ENCODE measurements at regions not wholly inside any gene's neighbourhood (a gene's known extent, or its start where the extent isn't known, plus 50 kb on each side); places are given as distances from the start of the nearest gene placed in this dataset.

DNA sequence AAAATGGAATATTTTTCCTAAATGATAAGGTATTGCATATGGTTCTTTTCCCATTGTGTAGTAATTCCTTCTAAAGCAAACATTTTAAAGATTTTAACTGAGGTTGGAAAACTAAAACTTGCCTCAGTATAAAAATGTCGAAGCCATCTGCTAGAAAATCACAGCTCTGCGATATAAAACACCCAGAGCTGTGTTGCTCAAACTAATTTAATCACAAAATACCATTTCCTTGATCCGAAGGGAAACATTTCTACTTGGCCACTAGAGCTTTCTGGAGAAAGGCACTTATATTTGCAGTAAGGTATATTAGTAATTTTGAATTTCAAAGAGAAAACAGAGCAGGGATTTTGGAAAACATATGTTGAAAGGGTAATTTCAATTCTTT, 209.2 kb upstream of the ZNF32 start:
- TF ChIP-seq CTCF (IDR thresholded peaks at IDR 0.05) = no peak
- no peak overlapping the region for H3K27ac ChIP-seq

DNA sequence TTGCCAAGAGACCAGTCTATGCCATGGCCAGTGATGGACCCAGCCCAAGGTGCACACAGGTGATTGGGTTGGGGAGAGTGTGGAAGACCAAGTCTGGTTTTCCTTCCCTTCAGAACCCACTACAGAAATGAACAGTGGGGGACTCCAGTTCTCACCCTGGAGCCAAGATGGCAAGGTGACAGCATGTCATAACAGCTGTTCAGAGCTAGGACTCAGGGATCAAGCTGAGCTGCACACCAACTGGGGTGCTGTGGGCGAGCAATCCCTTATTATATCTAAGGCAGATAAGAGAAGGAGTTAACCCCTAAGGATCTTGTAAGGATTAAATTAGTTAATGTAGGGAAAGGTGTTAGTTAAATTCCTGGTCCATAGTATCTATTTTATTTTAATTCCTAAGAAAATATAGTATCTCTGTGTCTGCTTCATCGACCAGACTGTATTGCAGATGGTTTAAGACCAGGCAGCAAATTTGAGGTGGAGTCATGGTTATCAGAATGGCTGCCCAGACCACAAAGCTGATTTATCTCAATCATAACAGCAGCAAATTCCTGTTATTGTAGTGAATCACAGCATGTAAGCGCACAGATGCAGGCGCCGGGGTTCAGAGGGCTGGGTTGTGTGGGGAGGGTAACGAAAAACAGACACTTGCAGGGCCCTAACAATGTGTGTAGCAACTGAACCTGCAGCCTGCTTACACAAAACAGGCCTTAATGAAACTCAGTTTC, 208.7 kb upstream of the ZNF32 start:
- H3K4me1 ChIP-seq (ENCODE audit: control insufficient read depth in 1 of 2, insufficient read depth in 1 of 2, low read depth in 1 of 2, low read length in 1 of 2) = no peaks in the 10 kb centered on the region
- H3K36me3 ChIP-seq = no peaks in the 10 kb centered on the region
- H3K27me3 ChIP-seq = peaks cover 20% of the 10 kb centered on the region
- no peaks in the 10 kb centered on the region for H3K9me3 ChIP-seq
- no peak overlapping the region for H3K4me3 ChIP-seq (ENCODE audit: low read depth in 1 of 2, low read length in 1 of 2)
- no peak overlapping the region for H3K27ac ChIP-seq
- TF ChIP-seq CTCF (IDR thresholded peaks at IDR 0.05) = no peak

More for the DNA sequence above, 209.2 kb upstream of the ZNF32 start:
- H3K36me3 ChIP-seq = no peaks in the 10 kb centered on the region
- H3K4me1 ChIP-seq (ENCODE audit: control insufficient read depth in 1 of 2, insufficient read depth in 1 of 2, low read depth in 1 of 2, low read length in 1 of 2) = no peaks in the 10 kb centered on the region
- peaks cover 20% of the 10 kb centered on the region for H3K27me3 ChIP-seq
- H3K4me3 ChIP-seq (ENCODE audit: low read depth in 1 of 2, low read length in 1 of 2) = no peak overlapping the region
- no peaks in the 10 kb centered on the region for H3K9me3 ChIP-seq

DNA sequence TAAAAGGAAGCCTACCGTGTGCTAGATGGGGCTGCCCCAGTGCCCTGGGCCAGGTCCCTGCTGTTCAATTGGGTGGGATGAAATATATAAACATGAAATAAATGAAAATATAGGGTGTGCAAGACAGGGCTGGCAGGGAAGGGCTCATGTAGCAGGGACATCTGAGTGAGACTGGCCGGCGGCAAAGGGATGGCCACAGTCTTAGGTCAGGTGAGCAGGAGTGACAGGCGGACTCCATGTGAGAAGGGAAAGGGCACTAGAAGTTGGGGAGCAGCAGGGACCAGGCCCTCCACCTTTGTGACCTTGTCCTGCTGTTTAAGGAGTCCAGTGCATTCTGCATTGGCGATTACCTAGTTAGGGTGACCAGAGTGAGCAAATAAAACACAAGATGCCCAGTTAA, 207.6 kb upstream of the ZNF32 start:
- no peak for TF ChIP-seq CTCF (IDR thresholded peaks at IDR 0.05)
- H3K4me3 ChIP-seq (ENCODE audit: low read depth in 1 of 2, low read length in 1 of 2) = no peak overlapping the region
- H3K27ac ChIP-seq = no peak overlapping the region
- no peaks in the 10 kb centered on the region for H3K9me3 ChIP-seq
- no peaks in the 10 kb centered on the region for H3K36me3 ChIP-seq
- no peaks in the 10 kb centered on the region for H3K4me1 ChIP-seq (ENCODE audit: control insufficient read depth in 1 of 2, insufficient read depth in 1 of 2, low read depth in 1 of 2, low read length in 1 of 2)
- H3K27me3 ChIP-seq = peaks cover 20% of the 10 kb centered on the region

GRCh38 chr10:43855667-43856210, 207.1 kb upstream of the ZNF32 start:
- TF ChIP-seq CTCF (IDR thresholded peaks at IDR 0.05) = no peak
- Histone ChIP-seq H3K27me3 (peaks cover 20% of the 10 kb centered on the region), H3K4me1 (ENCODE audit: control insufficient read depth in 1 of 2, insufficient read depth in 1 of 2, low read depth in 1 of 2, low read length in 1 of 2) (no peaks in the 10 kb centered on the region), H3K4me3 (ENCODE audit: low read depth in 1 of 2, low read length in 1 of 2) (no peak overlapping the region), H3K27ac (no peak overlapping the region), H3K9me3 (no peaks in the 10 kb centered on the region), H3K36me3 (no peaks in the 10 kb centered on the region)

DNA sequence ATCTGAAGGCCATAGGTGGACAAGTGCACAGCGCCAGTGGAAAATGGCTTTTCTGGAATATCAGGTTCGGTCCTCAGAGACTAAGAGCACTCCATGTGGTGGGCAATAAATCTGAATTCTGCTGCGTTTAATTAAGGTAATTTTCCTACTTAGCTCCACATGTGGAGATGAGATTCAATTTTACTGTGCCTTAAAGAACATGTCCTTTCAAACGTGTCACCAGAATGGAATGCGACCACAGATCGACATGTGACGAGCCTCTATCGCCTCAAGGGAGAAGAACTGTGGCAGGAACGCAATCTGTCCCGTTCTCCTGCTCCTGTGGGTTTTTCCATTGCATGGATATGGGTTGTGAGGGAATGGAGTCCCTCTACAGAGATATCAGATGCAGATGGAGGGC, 205.3 kb upstream of the ZNF32 start:
- Histone ChIP-seq H3K27ac (no peak overlapping the region), H3K4me3 (ENCODE audit: low read depth in 1 of 2, low read length in 1 of 2) (no peak overlapping the region), H3K36me3 (no peaks in the 10 kb centered on the region), H3K27me3 (peaks cover 20% of the 10 kb centered on the region), H3K9me3 (no peaks in the 10 kb centered on the region), H3K4me1 (ENCODE audit: control insufficient read depth in 1 of 2, insufficient read depth in 1 of 2, low read depth in 1 of 2, low read length in 1 of 2) (no peaks in the 10 kb centered on the region)
- no peak for TF ChIP-seq CTCF (IDR thresholded peaks at IDR 0.05)
